ENCODE measurements at regions not wholly inside any gene's neighbourhood (a gene's known extent, or its start where the extent isn't known, plus 50 kb on each side); places are given as distances from the start of the nearest gene placed in this dataset.

DNA sequence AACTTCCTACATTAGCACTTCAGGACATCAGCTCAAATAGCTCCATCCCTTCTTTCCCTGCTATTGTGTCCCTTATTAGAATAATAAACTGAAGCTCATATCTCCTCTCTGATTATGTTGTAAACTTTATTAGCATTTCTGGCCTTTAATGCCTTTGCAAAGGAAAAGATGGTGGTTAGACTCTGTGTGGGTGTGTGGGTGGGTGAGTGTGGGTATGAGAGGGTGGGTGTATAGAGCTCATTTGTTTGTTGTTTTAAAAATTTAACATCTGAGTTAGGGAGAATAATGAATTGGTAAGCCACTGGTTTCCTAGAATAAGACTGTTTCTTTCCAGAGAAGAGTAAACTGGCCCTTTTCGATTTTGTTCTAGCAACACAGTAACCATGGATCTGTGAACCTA lies 70.6 kb upstream of the L3MBTL3 start:
- DNase-seq, result no peak
- no peaks in the 10 kb centered on the region for H3K4me1 ChIP-seq (ENCODE audit: control insufficient read depth, insufficient read depth, low read length, poor library complexity, severe bottlenecking)
- no peak overlapping the region for H3K27ac Mint-ChIP-seq
- peaks cover 12% of the 10 kb centered on the region for H3K27me3 Mint-ChIP-seq
- no peaks in the 10 kb centered on the region for H3K9me3 Mint-ChIP-seq
- H3K27me3 ChIP-seq (ENCODE audit: control insufficient read depth, insufficient read depth, low read length), result peaks cover 3% of the 10 kb centered on the region
- no peaks in the 10 kb centered on the region for H3K36me3 Mint-ChIP-seq
- no peaks in the 10 kb centered on the region for H3K4me1 Mint-ChIP-seq
- no peak overlapping the region for H3K4me3 Mint-ChIP-seq
- ATAC-seq (ENCODE audit: low read depth in 2 of 2), result no peak
- H3K4me3 ChIP-seq (ENCODE audit: low read depth, low read length), result no peak overlapping the region
- no peak overlapping the region for H3K27ac ChIP-seq (ENCODE audit: insufficient read depth, low read length, poor library complexity, severe bottlenecking)
- no peaks in the 10 kb centered on the region for H3K36me3 ChIP-seq (ENCODE audit: control insufficient read depth, insufficient read depth, low read length)
- no peaks in the 10 kb centered on the region for H3K9me3 ChIP-seq (ENCODE audit: control insufficient read depth in 2 of 2, low read length in 2 of 2)

DNA sequence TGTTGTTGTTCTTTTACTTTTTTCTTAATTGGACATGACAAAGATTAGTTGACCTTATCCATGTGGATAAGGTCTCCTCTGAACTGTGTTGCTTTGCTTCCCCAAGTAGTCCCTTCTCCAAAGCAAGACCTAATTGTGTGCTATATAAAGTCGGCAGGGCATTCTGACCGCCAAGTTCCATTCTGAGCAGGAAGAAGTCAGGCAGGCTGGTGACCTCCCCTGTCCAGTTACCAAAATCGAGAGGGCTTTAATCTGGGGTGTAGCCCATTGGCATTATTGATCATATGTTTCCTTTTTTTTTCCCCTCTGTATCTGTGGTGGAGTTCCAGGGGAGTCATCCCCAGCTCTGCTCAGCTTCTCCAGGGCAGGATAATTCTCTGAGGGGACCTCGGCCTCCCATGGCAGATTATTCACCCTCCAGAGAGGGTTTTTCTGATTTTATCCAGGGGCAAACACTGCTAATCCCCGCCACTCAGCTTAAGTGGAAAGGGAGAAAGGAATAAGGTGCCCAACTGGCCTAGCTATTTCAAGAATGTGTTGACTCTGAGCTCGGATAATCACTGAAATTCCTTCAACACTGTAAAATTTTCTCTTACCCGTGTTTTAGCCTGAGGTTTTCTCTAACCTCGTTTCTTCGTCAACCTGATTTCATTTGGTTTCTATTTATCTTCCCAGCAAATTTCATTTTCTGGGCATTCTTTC lies 71.8 kb upstream of the L3MBTL3 start:
- Mint-ChIP-seq H3K27me3 (peaks cover 12% of the 10 kb centered on the region), H3K4me1 (no peaks in the 10 kb centered on the region), H3K27ac (peak overlapping the region in 1 of 3 donors; percentile 58), H3K4me3 (no peak overlapping the region), H3K36me3 (no peaks in the 10 kb centered on the region), H3K9me3 (no peaks in the 10 kb centered on the region)
- H3K4me3 ChIP-seq (ENCODE audit: low read depth, low read length), result no peak overlapping the region
- no peak for ATAC-seq (ENCODE audit: low read depth in 2 of 2)
- H3K4me1 ChIP-seq (ENCODE audit: control insufficient read depth, insufficient read depth, low read length, poor library complexity, severe bottlenecking), result no peaks in the 10 kb centered on the region
- no peak overlapping the region for H3K27ac ChIP-seq (ENCODE audit: insufficient read depth, low read length, poor library complexity, severe bottlenecking)
- H3K36me3 ChIP-seq (ENCODE audit: control insufficient read depth, insufficient read depth, low read length), result no peaks in the 10 kb centered on the region
- no peaks in the 10 kb centered on the region for H3K9me3 ChIP-seq (ENCODE audit: control insufficient read depth in 2 of 2, low read length in 2 of 2)
- no peak for DNase-seq
- peaks cover 8% of the 10 kb centered on the region for H3K27me3 ChIP-seq (ENCODE audit: control insufficient read depth, insufficient read depth, low read length)

DNA sequence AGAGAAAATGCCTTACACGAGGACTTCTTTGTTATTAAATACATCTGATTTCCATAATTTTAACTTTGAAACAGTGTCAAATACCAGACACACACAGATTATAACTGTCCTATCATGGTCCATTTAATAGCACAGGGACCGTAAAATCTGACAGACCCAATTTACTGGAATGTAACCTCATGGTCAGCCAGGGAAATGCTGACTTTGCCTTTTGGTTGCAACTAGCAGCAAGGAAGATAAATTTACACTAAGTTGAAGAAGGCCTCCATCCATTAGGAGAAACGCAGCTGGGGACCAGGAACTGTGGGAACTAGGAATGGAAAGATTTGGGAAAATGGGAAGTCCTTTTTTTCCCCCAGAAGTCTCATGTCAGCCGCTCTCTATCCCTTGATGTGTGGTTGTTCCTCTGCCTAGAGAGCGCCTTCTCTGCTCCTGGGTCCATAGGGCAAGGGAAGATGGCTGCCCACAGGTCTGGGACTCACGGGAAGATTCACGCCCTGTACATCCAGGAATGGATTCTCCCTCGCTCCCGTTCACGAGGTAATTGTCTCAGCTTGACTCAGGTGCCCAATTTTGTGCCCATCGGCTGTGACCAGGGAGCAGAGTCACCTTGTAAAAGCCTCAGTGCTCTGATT lies 74.6 kb upstream of the L3MBTL3 start:
- Histone ChIP-seq H3K36me3 (ENCODE audit: control insufficient read depth, insufficient read depth, low read length) (no peaks in the 10 kb centered on the region), H3K4me1 (ENCODE audit: control insufficient read depth, insufficient read depth, low read length, poor library complexity, severe bottlenecking) (no peaks in the 10 kb centered on the region), H3K4me3 (ENCODE audit: low read depth, low read length) (no peak overlapping the region), H3K27ac (ENCODE audit: insufficient read depth, low read length, poor library complexity, severe bottlenecking) (no peak overlapping the region), H3K9me3 (ENCODE audit: control insufficient read depth in 2 of 2, low read length in 2 of 2) (no peaks in the 10 kb centered on the region), H3K27me3 (ENCODE audit: control insufficient read depth, insufficient read depth, low read length) (peaks cover 15% of the 10 kb centered on the region)
- no peaks in the 10 kb centered on the region for H3K4me1 Mint-ChIP-seq
- ATAC-seq (ENCODE audit: low read depth in 2 of 2), result no peak
- H3K27ac Mint-ChIP-seq, result no peak overlapping the region
- H3K27me3 Mint-ChIP-seq, result peaks cover 24% of the 10 kb centered on the region
- no peaks in the 10 kb centered on the region for H3K36me3 Mint-ChIP-seq
- no peaks in the 10 kb centered on the region for H3K9me3 Mint-ChIP-seq
- H3K4me3 Mint-ChIP-seq, result no peak overlapping the region
- DNase-seq, result no peak

DNA sequence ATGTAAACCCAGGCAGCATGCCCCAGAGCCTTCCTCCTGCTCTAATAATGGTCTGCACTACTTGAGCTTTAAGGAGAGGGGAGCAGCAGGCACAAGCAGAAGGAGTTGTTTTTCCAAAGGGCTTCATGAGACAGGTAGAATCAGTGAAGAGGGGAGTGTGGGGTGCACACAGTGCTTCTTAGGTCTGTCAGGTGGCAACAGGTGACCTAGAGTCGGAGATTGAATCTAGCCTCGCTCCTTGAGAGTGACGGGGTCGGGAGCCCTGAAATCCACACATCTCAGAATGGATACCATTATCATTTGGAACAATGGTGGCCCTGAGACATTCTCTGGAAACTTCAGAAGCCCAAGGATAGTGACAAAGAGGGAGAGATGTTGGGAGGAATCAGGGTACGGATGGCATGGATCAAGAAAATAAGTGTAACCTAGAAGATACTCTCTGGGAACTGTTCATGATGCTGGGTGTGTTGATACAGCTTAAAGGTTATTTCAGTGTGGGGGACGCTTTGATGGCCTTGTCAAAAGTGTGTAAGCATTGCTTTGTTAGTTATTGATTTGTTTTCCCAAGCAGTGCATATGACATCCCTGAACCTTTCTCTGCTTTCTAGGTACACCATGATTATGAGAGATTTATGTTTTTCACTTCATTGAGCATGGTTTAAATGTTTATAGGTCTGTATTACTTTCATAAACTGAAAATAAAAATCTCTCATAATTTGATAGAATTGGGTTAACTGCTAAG lies 77.8 kb upstream of the L3MBTL3 start:
- Mint-ChIP-seq H3K9me3 (no peaks in the 10 kb centered on the region), H3K4me3 (no peak overlapping the region), H3K36me3 (no peaks in the 10 kb centered on the region), H3K27ac (no peak overlapping the region), H3K4me1 (peaks cover 0 to 4% (median 2%) of the 10 kb centered on the region in 4 donors), H3K27me3 (peaks cover 35% of the 10 kb centered on the region)
- no peaks in the 10 kb centered on the region for H3K36me3 ChIP-seq (ENCODE audit: control insufficient read depth, insufficient read depth, low read length)
- no peak overlapping the region for H3K4me3 ChIP-seq (ENCODE audit: low read depth, low read length)
- no peaks in the 10 kb centered on the region for H3K4me1 ChIP-seq (ENCODE audit: control insufficient read depth, insufficient read depth, low read length, poor library complexity, severe bottlenecking)
- H3K27me3 ChIP-seq (ENCODE audit: control insufficient read depth, insufficient read depth, low read length), result peaks cover 21% of the 10 kb centered on the region
- no peaks in the 10 kb centered on the region for H3K9me3 ChIP-seq (ENCODE audit: control insufficient read depth in 2 of 2, low read length in 2 of 2)
- DNase-seq, result no peak
- no peak for ATAC-seq (ENCODE audit: low read depth in 2 of 2)
- no peak overlapping the region for H3K27ac ChIP-seq (ENCODE audit: insufficient read depth, low read length, poor library complexity, severe bottlenecking)

DNA sequence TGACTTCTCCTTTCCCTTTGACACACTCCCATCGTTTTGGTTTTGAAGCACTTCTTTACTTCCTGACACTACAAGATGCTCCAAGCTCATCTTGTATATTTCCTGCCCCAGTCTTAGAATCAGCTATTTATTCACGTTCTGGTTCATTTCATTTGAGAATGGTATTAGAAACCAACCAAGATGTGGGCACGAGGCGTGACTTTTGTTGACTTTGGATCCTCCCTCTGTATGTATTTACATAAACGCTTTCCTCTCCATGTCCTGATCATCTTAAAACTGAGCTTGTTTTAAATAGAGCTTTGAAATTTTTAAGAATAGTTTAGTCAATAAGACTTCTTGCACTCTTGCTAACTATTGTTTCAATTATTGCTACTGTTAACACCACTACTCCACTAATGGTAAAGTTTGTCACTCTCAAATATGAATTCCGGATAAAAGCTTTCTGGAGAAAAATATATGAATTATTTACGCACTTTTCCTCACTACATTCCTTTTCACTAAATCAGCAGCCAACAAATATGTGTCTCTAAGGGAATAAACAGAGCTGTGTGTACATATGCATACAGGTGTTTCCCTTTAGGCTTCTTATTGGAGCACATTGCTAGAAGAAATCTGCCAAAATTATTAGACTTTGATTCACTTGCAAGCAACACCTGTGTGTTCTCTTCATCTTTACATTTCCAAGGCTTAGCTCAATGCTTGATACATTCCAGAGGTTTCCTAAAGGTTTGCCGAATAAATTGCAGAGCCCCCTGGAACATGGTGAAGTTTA lies 77.3 kb upstream of the TMEM244 start:
- no peaks in the 10 kb centered on the region for H3K36me3 ChIP-seq (ENCODE audit: control insufficient read depth, insufficient read depth, low read length)
- Mint-ChIP-seq H3K27me3 (peaks cover 32% of the 10 kb centered on the region), H3K4me3 (no peak overlapping the region), H3K9me3 (no peaks in the 10 kb centered on the region), H3K36me3 (no peaks in the 10 kb centered on the region), H3K4me1 (peaks cover 0 to 4% (median 2%) of the 10 kb centered on the region in 4 donors), H3K27ac (no peak overlapping the region)
- DNase-seq, result no peak
- no peaks in the 10 kb centered on the region for H3K9me3 ChIP-seq (ENCODE audit: control insufficient read depth in 2 of 2, low read length in 2 of 2)
- H3K4me3 ChIP-seq (ENCODE audit: low read depth, low read length), result no peak overlapping the region
- H3K27ac ChIP-seq (ENCODE audit: insufficient read depth, low read length, poor library complexity, severe bottlenecking), result no peak overlapping the region
- no peak for ATAC-seq (ENCODE audit: low read depth in 2 of 2)
- H3K27me3 ChIP-seq (ENCODE audit: control insufficient read depth, insufficient read depth, low read length), result peaks cover 18% of the 10 kb centered on the region
- no peaks in the 10 kb centered on the region for H3K4me1 ChIP-seq (ENCODE audit: control insufficient read depth, insufficient read depth, low read length, poor library complexity, severe bottlenecking)

DNA sequence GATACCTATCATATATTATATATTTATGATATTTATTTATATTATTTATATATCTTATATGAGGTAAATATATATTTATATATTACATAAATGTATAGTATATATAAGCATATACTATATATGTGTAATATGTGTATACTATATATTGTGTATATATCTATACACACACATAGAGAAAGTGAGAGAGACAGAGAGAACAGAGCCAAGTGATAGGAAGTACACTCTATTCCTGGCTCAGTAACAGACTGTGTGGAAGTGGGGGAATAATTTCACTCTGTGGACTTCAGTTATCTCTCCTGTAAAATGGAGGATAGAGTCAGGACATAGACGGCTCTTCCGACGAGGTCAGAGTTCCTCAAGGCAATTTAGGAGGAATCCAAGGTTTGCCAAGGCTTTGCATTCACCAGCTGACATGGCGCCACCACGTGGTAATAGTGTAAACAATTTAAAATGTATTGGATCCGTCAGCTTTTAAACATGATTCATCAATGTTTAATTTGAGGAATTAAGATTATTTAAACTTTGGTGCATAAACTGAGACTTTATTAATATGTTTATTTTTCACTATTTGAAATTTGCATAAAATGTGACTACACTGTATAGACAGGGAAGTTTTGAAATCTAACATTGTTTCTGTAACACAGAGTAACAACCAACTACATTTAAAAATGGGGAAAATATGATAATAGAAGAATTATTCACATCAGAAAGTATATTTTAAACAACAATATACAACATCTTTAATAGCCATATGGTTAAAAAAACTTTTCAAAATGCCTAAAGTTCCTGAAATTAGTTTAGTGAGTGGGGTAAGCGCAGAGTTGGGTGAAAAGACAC lies 75.4 kb upstream of the TMEM244 start:
- H3K27me3 ChIP-seq (ENCODE audit: control insufficient read depth, insufficient read depth, low read length), result peaks cover 14% of the 10 kb centered on the region
- no peaks in the 10 kb centered on the region for H3K36me3 ChIP-seq (ENCODE audit: control insufficient read depth, insufficient read depth, low read length)
- H3K4me1 ChIP-seq (ENCODE audit: control insufficient read depth, insufficient read depth, low read length, poor library complexity, severe bottlenecking), result no peaks in the 10 kb centered on the region
- H3K4me3 Mint-ChIP-seq, result no peak overlapping the region
- no peaks in the 10 kb centered on the region for H3K9me3 Mint-ChIP-seq
- H3K4me1 Mint-ChIP-seq, result peaks cover 0 to 4% (median 2%) of the 10 kb centered on the region in 4 donors
- no peaks in the 10 kb centered on the region for H3K36me3 Mint-ChIP-seq
- no peaks in the 10 kb centered on the region for H3K9me3 ChIP-seq (ENCODE audit: control insufficient read depth in 2 of 2, low read length in 2 of 2)
- H3K27me3 Mint-ChIP-seq, result peaks cover 29% of the 10 kb centered on the region
- no peak overlapping the region for H3K4me3 ChIP-seq (ENCODE audit: low read depth, low read length)
- DNase-seq (peak; percentile 8 to 55 (median 41)), ATAC-seq (ENCODE audit: low read depth in 2 of 2) (no peak)
- no peak overlapping the region for H3K27ac ChIP-seq (ENCODE audit: insufficient read depth, low read length, poor library complexity, severe bottlenecking)
- peak overlapping the region in 1 of 3 donors; percentile 83 for H3K27ac Mint-ChIP-seq

DNA sequence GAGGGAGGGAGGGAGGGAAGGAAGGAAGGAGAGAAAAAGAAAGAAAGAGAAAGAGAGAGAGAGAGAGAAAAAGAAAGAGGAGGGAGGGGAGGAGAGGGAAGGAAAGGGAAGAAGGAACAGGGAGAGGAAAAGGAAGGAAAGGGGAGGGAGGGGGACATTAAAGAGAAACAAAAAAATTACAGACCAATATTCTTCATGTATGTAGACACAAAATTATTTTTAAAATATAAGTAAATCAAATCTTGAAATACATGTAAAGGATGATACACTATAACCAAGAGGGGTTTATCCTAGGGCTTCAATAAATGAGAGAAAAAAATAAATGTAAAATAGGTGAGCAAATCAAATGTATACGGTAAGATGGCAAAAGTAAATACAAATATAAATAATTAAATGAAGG lies 71.2 kb upstream of the TMEM244 start:
- no peaks in the 10 kb centered on the region for H3K9me3 Mint-ChIP-seq
- H3K27me3 ChIP-seq (ENCODE audit: control insufficient read depth, insufficient read depth, low read length), result no peaks in the 10 kb centered on the region
- no peak for ATAC-seq (ENCODE audit: low read depth in 2 of 2)

More for the DNA sequence above, 71.2 kb upstream of the TMEM244 start:
- Histone ChIP-seq H3K9me3 (ENCODE audit: control insufficient read depth in 2 of 2, low read length in 2 of 2) (no peaks in the 10 kb centered on the region), H3K4me1 (ENCODE audit: control insufficient read depth, insufficient read depth, low read length, poor library complexity, severe bottlenecking) (no peaks in the 10 kb centered on the region), H3K4me3 (ENCODE audit: low read depth, low read length) (no peak overlapping the region), H3K27ac (ENCODE audit: insufficient read depth, low read length, poor library complexity, severe bottlenecking) (no peak overlapping the region), H3K36me3 (ENCODE audit: control insufficient read depth, insufficient read depth, low read length) (no peaks in the 10 kb centered on the region)
- H3K27ac Mint-ChIP-seq, result no peak overlapping the region
- H3K4me3 Mint-ChIP-seq, result no peak overlapping the region
- no peaks in the 10 kb centered on the region for H3K36me3 Mint-ChIP-seq
- no peaks in the 10 kb centered on the region for H3K27me3 Mint-ChIP-seq
- no peak for DNase-seq
- peaks cover 0 to 4% (median 2%) of the 10 kb centered on the region in 4 donors for H3K4me1 Mint-ChIP-seq
